GM21529 (cell line): ENCODE measurements at regions not wholly inside any gene's neighbourhood (a gene's known extent, or its start where the extent isn't known, plus 50 kb on each side); places are given as distances from the start of the nearest gene placed in this dataset.

Source experiments
- ATAC-seq: cut with Tn5 transposase; IDR thresholded peaks from one replicate; pipeline ENCODE4 v1.9.1; 2021; ENCODE audit not compliant: unreplicated experiment

DNA sequence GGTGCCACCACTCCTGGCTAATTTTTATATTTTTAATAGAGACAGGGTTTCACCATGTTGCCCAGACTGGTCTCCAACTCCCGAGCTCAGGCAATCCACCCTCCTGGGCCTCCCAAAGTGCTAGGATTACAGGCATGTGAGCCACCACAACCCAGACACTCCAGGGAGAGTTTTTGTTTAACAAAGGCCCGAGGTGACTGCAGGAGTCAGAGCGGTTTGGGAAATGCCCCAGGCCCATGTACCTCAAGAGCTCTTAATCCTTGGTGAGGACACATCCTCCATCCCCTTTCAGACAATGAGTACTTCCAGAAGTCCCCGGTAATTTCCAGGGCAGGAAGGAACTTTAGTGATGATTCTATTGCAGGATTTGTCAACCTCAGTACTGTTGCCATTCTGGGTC, 176.0 kb downstream of the ESRRB start:
- no peak for ATAC-seq

DNA sequence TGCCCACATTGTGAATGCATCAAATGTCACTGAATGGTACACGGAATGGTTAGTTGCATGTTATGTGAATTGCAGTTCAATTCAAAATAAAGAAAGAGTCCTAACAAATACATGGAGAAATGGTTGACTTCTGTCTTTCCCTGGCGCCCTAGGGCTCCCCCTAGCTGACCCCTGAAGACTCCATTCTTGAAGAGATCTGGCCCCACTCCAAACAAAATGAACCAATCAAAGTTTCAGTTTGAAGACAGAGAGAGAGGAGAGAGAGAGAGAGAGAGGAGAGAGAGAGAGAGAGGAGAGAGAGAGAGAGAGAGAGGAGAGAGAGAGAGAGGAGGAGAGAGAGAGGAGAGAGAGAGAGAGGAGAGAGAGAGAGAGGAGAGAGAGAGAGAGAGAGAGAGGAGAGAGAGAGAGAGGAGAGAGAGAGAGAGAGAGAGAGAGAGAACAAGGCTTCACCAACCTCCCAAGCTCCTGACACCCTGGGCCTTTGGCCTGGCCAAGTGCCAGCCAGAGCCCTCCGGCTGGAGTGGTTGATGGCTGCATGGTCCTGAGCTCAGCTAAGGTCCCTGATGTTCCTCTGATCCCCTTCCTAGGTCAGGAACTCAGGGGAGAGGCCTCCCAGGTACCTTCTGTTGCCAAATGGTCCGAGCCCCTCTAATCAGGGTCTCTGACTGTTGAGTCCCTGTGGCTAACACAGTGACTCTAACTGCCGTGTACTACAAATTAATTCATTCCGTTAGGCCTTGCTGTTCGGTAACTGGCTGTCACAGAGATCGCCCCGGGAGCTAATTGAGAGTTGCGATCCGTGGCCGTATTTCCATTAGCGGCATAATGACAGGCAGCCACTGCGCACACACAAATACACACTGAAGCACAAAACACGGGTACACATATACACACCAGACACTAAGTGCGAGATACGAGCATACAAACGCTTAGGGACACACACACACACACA, 188.8 kb downstream of the ESRRB start:
- ATAC-seq: no peak

GRCh38 chr14:76566439-76566838, 190.5 kb downstream of the ESRRB start:
- ATAC-seq: no peak

DNA sequence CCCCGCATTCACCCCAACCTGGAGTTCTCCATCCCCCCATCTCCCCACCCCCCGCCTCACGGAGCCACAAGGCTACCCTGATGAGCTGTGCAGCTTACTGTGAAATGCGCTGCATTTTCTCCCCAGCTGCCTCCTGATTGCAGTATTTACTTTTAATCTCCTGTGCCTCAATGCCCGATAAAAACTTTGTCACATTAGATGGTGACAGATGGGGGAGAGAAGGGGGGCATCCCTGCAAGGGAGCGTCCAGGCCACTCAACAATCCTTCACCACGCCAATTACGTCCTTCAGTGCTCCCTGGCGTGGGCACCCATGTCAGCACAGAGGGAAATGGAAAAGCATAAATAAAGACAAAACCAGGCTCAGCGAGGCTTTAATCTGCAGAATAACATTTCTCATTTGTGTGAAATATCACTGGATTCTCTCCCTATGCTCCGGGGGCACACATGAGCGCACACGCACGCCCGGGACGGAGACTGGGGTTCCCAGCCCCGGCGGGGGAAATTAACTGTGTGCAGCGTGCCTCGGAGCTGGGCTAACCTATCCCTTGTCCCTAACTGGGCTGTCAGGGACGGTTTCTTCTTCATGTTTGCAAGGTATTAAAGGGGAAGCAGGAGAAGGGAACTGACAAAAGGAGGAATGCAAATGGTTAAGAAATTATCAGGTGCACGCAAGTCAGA, 186.7 kb upstream of the VASH1 start:
- no peak for ATAC-seq

DNA sequence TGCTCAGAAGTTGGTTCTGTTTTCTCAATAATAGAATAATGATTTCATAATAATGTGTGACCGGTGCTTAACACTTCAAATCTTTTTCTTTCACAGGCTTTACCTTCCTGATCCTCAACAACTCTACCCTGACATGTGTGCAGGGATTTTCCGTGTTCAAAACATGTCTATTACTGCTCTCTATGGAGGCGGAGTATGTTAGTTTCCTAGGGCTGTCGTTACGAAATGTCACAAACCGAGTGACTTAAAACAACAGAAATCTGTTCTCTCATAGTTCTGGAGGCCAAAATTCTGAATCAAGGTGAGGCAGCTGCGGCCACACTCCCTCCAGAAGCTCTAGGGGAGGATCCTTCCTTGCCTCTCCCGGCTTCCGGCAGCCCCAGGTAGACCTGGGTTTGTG, 186.2 kb upstream of the VASH1 start:
- no peak for ATAC-seq

DNA sequence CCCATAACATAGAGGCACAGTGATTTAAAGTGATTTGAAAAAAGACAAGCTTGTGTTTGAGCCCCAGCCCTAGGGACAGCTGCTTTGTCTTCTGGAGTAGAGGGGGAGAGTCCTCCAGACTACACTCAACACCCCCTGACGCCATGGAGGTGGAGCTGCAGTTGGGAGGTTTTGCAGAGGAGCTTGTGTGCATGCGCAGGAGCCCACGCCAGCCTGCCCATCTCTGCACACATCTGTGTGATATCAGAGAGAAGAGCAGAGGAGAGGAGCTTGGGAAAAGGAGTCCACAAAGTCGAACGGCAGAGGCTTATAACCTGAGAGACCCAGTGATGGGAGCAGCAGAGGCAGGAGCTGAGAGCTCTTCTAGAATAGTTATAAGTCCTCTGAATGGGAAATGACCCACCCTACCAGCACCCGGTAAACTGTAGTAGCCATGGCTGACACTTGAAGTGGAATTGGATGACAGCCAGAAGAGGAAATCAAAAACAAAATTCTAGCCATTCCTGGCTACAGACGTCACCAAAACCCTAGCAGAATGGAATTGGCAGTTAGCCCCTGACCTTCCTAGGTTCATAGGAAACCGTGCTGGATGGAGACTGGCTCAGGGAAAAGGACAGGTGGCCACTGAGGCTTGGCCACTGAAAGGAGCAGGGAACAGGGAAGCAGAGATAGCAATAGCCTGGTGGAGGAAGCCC, 185.1 kb upstream of the VASH1 start:
- no peak for ATAC-seq

DNA sequence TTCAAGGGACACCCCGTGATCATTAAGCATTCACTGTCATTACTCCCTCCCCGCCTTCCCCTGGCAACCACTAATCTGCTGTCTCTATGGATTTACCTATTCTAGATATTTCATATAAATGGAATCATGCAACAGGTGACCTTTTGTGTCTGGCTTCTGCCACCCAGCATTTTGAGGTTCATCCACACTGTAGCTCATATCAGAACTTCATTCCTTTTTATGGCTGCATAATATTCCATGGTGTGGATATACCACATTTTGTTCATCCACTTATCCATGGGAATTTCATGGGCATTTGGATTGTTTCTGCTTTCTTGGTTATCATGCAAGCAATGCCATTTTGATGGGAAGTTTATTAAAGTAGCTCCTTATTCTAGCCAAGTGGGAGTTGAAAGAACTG, 184.2 kb upstream of the VASH1 start:
- no peak for ATAC-seq

DNA sequence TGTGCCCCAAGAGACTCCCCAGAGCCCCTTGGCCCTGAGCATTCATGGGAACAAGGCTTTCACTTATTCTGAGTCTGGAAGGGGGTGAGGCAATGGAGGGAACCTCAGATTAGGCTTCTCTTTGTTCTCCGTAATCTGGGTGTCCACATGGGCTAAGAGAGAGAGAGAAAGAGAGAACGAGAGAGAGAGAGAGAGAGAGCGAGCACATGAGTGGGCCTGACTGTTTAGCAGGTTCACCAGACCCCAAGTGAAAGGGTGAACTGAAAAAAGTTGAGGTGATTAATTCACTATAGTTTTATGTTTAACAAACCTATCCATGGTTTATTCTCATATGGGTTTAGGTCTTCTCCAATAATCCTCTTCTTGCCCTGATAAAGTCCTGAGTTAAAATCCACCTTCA, 183.4 kb upstream of the VASH1 start:
- ATAC-seq: no peak

- no peak for ATAC-seq
These were observed 180.9 kb upstream of the VASH1 start for GRCh38 chr14:76580399-76580798.

DNA sequence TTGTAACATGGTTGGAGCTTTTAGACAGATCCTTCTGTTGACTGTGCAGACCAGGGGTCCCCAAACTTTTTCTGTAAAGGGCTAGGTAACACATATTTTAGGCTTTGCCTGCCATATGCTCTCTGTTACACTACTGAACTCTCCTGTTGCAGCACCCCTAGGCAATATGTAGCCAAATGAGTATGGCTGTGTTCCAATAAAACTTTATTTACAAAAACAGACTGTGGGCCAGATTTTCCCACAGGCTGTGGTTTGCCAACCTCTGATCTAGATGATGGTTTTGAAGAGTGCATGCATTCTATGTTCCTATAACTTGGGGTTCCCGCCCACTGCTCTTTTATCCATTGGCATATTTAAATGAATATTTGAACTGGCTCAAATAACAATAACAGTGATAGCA, 180.3 kb upstream of the VASH1 start:
- ATAC-seq: no peak

DNA sequence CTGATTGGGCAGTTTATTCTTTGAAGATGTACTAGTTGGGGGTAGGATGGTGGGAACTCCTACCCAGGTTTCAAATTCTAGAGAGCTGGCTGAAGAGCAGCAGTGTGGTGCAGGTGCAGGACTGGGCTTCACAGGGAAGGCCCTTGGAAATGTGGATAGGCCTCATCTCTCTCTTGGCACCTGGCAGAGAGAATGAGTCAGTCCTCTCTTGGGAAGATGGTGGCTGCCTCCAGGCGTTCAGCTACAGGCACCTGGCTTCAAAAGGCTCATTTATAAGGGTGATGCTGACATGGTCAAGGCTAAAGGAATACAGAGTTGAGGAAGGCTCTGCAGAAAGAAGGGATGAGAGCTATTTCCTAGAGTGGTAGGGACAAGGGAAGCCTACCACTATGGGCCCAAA, 179.7 kb upstream of the VASH1 start:
- no peak for ATAC-seq

DNA sequence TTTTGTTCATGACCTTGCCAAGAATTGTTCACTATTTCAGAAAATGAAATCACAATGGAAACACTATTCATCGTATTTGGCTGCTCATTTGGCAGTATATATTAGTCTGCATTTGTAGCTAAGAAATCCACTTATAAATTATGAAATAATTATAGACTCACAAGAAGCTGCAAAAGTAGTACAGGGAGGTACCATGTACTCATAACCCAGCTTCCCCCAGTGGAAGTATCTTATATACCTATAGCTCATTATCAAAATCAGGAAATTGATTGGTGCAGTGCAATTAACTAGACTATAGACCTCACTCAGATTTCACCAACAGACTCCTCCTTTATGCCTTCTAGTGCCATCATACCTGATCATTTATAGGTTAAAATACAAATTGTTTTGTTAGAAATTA, 178.8 kb upstream of the VASH1 start:
- ATAC-seq: no peak

DNA sequence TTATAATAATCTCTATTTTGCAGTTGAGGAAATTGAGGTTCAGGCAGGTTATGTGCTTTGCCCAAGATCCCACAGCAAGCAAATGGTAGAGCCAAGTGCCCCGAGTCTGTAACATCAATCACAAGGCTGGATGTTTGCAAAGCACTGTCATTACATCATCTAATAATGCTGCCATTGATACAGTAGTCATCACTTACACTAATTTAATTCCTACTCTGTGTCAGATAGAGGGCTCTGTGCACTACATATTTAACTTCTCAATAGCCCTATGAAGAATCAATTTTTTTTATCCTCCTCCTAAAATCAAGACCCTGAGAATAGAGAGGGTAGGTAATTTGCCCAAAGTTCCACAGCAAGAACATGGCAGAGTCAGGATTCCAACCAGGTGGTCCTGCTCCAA, 178.1 kb upstream of the VASH1 start:
- no peak for ATAC-seq

DNA sequence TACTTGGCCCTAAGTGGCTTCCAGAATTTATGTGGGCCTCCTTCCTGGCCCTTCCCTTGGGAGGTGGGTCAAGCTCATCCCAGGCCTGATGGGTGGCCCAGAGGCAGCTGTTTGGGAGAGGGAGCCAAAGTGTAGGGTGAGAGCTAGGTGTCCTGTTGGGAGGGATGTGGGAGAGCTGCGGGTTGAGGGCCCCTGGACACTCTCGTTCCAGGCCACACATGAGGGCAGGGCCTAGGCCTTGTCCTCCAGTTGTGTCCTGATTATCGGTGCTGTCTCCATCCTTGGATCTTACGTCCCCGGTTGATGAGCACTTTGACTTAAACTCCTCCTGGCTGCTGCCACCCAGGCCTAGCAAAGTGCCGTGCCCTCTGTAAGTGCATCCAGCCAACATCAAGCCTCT, 177.5 kb upstream of the VASH1 start:
- no peak for ATAC-seq

- no peak for ATAC-seq
These were observed 177.0 kb upstream of the VASH1 start for GRCh38 chr14:76584271-76584702.

- no peak for ATAC-seq
These were observed 175.7 kb upstream of the VASH1 start for GRCh38 chr14:76585616-76586015.

GRCh38 chr14:76589246-76589645, 172.0 kb upstream of the VASH1 start:
- no peak for ATAC-seq

- ATAC-seq: no peak
These were observed 170.0 kb upstream of the VASH1 start for GRCh38 chr14:76591266-76591665.

DNA sequence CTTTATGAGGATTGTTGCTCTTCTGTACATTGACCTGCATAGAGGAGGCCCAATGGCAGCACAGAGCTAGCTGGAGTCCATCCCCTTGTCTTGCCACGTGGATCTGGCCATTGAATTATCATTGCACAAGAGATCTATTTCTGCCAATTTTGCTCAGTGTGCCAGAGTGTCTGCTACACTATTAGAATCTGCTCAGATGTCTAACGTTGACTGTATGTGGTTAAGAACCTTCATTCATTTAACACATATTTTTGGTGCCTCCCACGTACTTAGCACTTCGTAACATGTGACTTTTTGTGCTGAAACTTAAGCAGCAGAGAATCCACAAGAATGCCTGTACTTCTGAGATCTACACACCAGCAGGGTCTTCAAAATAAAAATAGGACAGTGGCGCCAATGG, 166.0 kb upstream of the VASH1 start:
- ATAC-seq: no peak

DNA sequence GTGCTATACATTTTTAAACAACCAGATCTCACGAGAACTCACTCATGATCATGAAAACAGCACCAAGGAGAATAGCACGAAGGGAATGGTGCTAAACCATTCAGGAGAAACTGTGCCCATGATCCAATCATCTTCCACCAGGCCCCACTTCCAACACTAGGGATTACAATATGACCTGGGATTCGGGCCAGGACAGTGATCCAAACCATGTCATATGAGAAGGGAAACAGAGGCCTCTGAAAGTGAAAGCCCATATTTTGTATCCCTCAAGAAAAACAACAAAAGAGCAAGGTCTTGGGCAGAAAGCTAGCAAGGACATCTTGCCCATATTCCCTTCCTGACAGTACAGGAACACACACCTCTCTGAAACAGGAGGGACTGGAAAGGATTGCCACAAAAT, 163.9 kb upstream of the VASH1 start:
- ATAC-seq: no peak

GRCh38 chr14:76599141-76599540, 162.1 kb upstream of the VASH1 start:
- ATAC-seq: no peak
